PC-9 (cell line): ENCODE measurements at regions not wholly inside any gene's neighbourhood (a gene's known extent, or its start where the extent isn't known, plus 50 kb on each side); places are given as distances from the start of the nearest gene placed in this dataset.

ENCODE experiments used
- EZH2 ChIP-seq: fragments of 200-600 bp; sonication (generic); IDR thresholded peaks from 2 replicates; pipeline ENCODE4 v1.8.0; 2017; ENCODE audit warnings: antibody characterized with exemption, low read depth
- TF ChIP-seq, protein P1 (sequence below): fragments of 200-600 bp; sonication (generic); conservative IDR thresholded peaks from 2 replicates; pipeline ENCODE4 v1.6.1; 2017; ENCODE audit warnings: mixed run types, antibody characterized with exemption, mild to moderate bottlenecking, moderate library complexity

DNA sequence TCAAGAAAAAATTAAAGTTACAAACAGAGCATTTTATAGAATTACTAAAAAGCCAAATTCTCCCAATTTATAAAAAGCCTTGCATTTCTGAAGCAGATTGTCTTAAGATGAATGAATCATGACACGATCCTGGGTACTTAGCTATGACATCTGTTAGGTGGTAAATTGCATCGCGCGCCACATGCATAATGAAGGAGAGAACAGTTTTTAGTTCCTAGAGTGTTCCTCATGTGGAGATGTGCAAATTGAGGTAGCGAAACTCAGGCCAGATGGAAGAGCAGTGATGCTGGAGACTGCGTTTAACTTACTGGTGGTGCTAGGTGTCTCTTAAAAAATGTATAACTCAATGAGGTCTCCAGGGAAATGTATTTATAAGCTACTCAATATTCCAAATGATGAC lies 516.1 kb downstream of the EFNA5 start:
- no peak for TF ChIP-seq EZH2
- TF ChIP-seq, protein P1, sequence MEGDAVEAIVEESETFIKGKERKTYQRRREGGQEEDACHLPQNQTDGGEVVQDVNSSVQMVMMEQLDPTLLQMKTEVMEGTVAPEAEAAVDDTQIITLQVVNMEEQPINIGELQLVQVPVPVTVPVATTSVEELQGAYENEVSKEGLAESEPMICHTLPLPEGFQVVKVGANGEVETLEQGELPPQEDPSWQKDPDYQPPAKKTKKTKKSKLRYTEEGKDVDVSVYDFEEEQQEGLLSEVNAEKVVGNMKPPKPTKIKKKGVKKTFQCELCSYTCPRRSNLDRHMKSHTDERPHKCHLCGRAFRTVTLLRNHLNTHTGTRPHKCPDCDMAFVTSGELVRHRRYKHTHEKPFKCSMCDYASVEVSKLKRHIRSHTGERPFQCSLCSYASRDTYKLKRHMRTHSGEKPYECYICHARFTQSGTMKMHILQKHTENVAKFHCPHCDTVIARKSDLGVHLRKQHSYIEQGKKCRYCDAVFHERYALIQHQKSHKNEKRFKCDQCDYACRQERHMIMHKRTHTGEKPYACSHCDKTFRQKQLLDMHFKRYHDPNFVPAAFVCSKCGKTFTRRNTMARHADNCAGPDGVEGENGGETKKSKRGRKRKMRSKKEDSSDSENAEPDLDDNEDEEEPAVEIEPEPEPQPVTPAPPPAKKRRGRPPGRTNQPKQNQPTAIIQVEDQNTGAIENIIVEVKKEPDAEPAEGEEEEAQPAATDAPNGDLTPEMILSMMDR: no peak
